Astrocyte (in vitro differentiated cells and primary cell): ENCODE measurements at regions not wholly inside any gene's neighbourhood (a gene's known extent, or its start where the extent isn't known, plus 50 kb on each side); places are given as distances from the start of the nearest gene placed in this dataset.

Source experiments
- DNase-seq: peaks from one replicate; pipeline ENCODE4 v3.0.0-alpha.2; 2010; ENCODE audit warnings: low read depth
- FAIRE-seq: peaks from 2 replicates; lab custom pipeline; 2011; peaks lifted over from hg19 to GRCh38; lab: Jason Lieb, UNC
- H2AFZ ChIP-seq: 2 replicates; pipeline ENCODE4 v1.6.0; 2012; ENCODE audit warnings: low read depth, low read length, inconsistent platforms
- H3K27ac ChIP-seq: 2 replicates; pipeline ENCODE4 v1.5.1; 2011; ENCODE audit warnings: low read depth, low read length, inconsistent platforms
- H3K27me3 ChIP-seq: 2 replicates; pipeline ENCODE4 v1.6.0; 2011; ENCODE audit warnings: low read length, inconsistent platforms; ENCODE audit not compliant: insufficient read depth
- H3K36me3 ChIP-seq: 2 replicates; pipeline ENCODE4 v1.5.1; 2011; ENCODE audit warnings: low read length, inconsistent platforms; ENCODE audit not compliant: insufficient read depth
- H3K4me1 ChIP-seq: 2 replicates; pipeline ENCODE4 v1.5.1; 2011; ENCODE audit warnings: low read length, inconsistent platforms; ENCODE audit not compliant: insufficient read depth
- H3K4me2 ChIP-seq: 2 replicates; pipeline ENCODE4 v1.6.0; 2012; ENCODE audit warnings: low read length, inconsistent platforms
- H3K4me3 ChIP-seq: 2 replicates; pipeline ENCODE4 v1.5.1; 2011; ENCODE audit warnings: low read depth, mild to moderate bottlenecking, low read length, inconsistent platforms; ENCODE audit not compliant: insufficient read depth
- H3K79me2 ChIP-seq: 2 replicates; pipeline ENCODE4 v1.6.0; 2012; ENCODE audit warnings: mild to moderate bottlenecking, low read length, inconsistent platforms; ENCODE audit not compliant: insufficient read depth
- H3K9ac ChIP-seq: 2 replicates; pipeline ENCODE4 v1.6.0; 2012; ENCODE audit warnings: mild to moderate bottlenecking, low read length, inconsistent platforms
- H3K9me3 ChIP-seq: 2 replicates; pipeline ENCODE4 v1.5.1; 2012; ENCODE audit warnings: low read depth, mild to moderate bottlenecking, low read length, inconsistent platforms; ENCODE audit not compliant: insufficient read depth
- H4K20me1 ChIP-seq: 2 replicates; pipeline ENCODE4 v1.6.0; 2012; ENCODE audit warnings: low read length, inconsistent platforms; ENCODE audit not compliant: insufficient read depth
- H3K27ac Mint-ChIP-seq: one replicate; pipeline ENCODE4 v1.8.0; 2021; ENCODE audit warnings: mild to moderate bottlenecking, mixed read lengths; ENCODE audit not compliant: unreplicated experiment
- H3K27me3 Mint-ChIP-seq: one replicate; pipeline ENCODE4 v1.8.0; 2021; ENCODE audit warnings: low read depth, mixed read lengths; ENCODE audit not compliant: unreplicated experiment
- H3K36me3 Mint-ChIP-seq: one replicate; pipeline ENCODE4 v1.8.0; 2021; ENCODE audit warnings: low read depth, mixed read lengths; ENCODE audit not compliant: unreplicated experiment
- H3K4me1 Mint-ChIP-seq: one replicate; pipeline ENCODE4 v1.8.0; 2021; ENCODE audit warnings: low read depth, mixed read lengths; ENCODE audit not compliant: unreplicated experiment
- H3K4me3 Mint-ChIP-seq: one replicate; pipeline ENCODE4 v1.8.0; 2021; ENCODE audit warnings: mild to moderate bottlenecking, moderate library complexity, mixed read lengths; ENCODE audit not compliant: unreplicated experiment
- H3K9me3 Mint-ChIP-seq: one replicate; pipeline ENCODE4 v1.8.0; 2021; ENCODE audit warnings: mild to moderate bottlenecking, mixed read lengths; ENCODE audit not compliant: unreplicated experiment
- EZH2 ChIP-seq: IDR thresholded peaks from 2 replicates; pipeline ENCODE4 v1.6.1; 2012; ENCODE audit warnings: mild to moderate bottlenecking, low read length, inconsistent platforms; ENCODE audit not compliant: insufficient read depth
- TF ChIP-seq, protein P1 (sequence below): IDR thresholded peaks from 2 replicates; pipeline ENCODE4 v1.5.1; 2011; ENCODE audit warnings: low read depth, mild to moderate bottlenecking, inconsistent platforms, low read length, moderate library complexity; ENCODE audit not compliant: insufficient read depth

- H3K36me3 Mint-ChIP-seq, result no peaks in the 10 kb centered on the region
- Histone ChIP-seq H3K9me3 (no peaks in the 10 kb centered on the region), H3K9ac (no peak overlapping the region), H4K20me1 (no peaks in the 10 kb centered on the region), H3K4me2 (no peak overlapping the region), H3K4me1 (peaks cover 19% of the 10 kb centered on the region), H2AFZ (no peak overlapping the region), H3K79me2 (no peaks in the 10 kb centered on the region), H3K27ac (no peak overlapping the region), H3K27me3 (no peaks in the 10 kb centered on the region), H3K4me3 (no peak overlapping the region), H3K36me3 (no peaks in the 10 kb centered on the region)
- no peak overlapping the region for H3K4me3 Mint-ChIP-seq
- peaks cover 11% of the 10 kb centered on the region for H3K4me1 Mint-ChIP-seq
- DNase-seq (no peak), FAIRE-seq (no peak)
- no peaks in the 10 kb centered on the region for H3K9me3 Mint-ChIP-seq
- no peak overlapping the region for H3K27ac Mint-ChIP-seq
- no peaks in the 10 kb centered on the region for H3K27me3 Mint-ChIP-seq
- TF ChIP-seq, protein P1, sequence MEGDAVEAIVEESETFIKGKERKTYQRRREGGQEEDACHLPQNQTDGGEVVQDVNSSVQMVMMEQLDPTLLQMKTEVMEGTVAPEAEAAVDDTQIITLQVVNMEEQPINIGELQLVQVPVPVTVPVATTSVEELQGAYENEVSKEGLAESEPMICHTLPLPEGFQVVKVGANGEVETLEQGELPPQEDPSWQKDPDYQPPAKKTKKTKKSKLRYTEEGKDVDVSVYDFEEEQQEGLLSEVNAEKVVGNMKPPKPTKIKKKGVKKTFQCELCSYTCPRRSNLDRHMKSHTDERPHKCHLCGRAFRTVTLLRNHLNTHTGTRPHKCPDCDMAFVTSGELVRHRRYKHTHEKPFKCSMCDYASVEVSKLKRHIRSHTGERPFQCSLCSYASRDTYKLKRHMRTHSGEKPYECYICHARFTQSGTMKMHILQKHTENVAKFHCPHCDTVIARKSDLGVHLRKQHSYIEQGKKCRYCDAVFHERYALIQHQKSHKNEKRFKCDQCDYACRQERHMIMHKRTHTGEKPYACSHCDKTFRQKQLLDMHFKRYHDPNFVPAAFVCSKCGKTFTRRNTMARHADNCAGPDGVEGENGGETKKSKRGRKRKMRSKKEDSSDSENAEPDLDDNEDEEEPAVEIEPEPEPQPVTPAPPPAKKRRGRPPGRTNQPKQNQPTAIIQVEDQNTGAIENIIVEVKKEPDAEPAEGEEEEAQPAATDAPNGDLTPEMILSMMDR, result no peak
Observed at GRCh38 chr18:51611326-51611725, 413.8 kb upstream of the MEX3C start.

GRCh38 chr18:51614033-51614432 is 416.6 kb upstream of the MEX3C start:
- H3K4me1 Mint-ChIP-seq, result peaks cover 15% of the 10 kb centered on the region
- DNase-seq (peak; percentile 78), FAIRE-seq (no peak)
- no peak overlapping the region for H3K27ac Mint-ChIP-seq
- H3K27me3 Mint-ChIP-seq, result no peaks in the 10 kb centered on the region
- Histone ChIP-seq H3K27ac (no peak overlapping the region), H3K4me3 (no peak overlapping the region), H3K9ac (no peak overlapping the region), H3K27me3 (no peaks in the 10 kb centered on the region), H3K36me3 (no peaks in the 10 kb centered on the region), H3K79me2 (no peaks in the 10 kb centered on the region), H3K4me2 (peak overlapping the region; percentile 27), H3K9me3 (no peaks in the 10 kb centered on the region), H2AFZ (no peak overlapping the region), H3K4me1 (peaks cover 26% of the 10 kb centered on the region), H4K20me1 (no peaks in the 10 kb centered on the region)
- H3K4me3 Mint-ChIP-seq, result no peak overlapping the region
- no peaks in the 10 kb centered on the region for H3K9me3 Mint-ChIP-seq
- TF ChIP-seq EZH2, result no peak
- TF ChIP-seq, protein P1, result no peak
- H3K36me3 Mint-ChIP-seq, result no peaks in the 10 kb centered on the region

- Histone ChIP-seq H3K27me3 (no peaks in the 10 kb centered on the region), H2AFZ (peak overlapping the region; percentile 28), H3K9ac (no peak overlapping the region), H3K4me3 (no peak overlapping the region), H3K36me3 (no peaks in the 10 kb centered on the region), H3K27ac (no peak overlapping the region), H3K4me1 (peaks cover 26% of the 10 kb centered on the region), H4K20me1 (no peaks in the 10 kb centered on the region), H3K79me2 (no peaks in the 10 kb centered on the region), H3K9me3 (no peaks in the 10 kb centered on the region), H3K4me2 (peak overlapping the region; percentile 19)
- peaks cover 15% of the 10 kb centered on the region for H3K4me1 Mint-ChIP-seq
- no peaks in the 10 kb centered on the region for H3K9me3 Mint-ChIP-seq
- no peaks in the 10 kb centered on the region for H3K36me3 Mint-ChIP-seq
- FAIRE-seq (no peak), DNase-seq (peak; percentile 26)
- no peak overlapping the region for H3K4me3 Mint-ChIP-seq
- no peak overlapping the region for H3K27ac Mint-ChIP-seq
- H3K27me3 Mint-ChIP-seq, result no peaks in the 10 kb centered on the region
- no peak for TF ChIP-seq EZH2
- TF ChIP-seq, protein P1, result no peak
Observed at GRCh38 chr18:51614967-51615571, 417.6 kb upstream of the MEX3C start.
